ENCODE measurements at regions not wholly inside any gene's neighbourhood (a gene's known extent, or its start where the extent isn't known, plus 50 kb on each side); places are given as distances from the start of the nearest gene placed in this dataset.
"Not testable (repeated sequence)": the region's sequence is repeated elsewhere in the genome, so short reads cannot be mapped to it uniquely, and the experiment has no call there.

DNA sequence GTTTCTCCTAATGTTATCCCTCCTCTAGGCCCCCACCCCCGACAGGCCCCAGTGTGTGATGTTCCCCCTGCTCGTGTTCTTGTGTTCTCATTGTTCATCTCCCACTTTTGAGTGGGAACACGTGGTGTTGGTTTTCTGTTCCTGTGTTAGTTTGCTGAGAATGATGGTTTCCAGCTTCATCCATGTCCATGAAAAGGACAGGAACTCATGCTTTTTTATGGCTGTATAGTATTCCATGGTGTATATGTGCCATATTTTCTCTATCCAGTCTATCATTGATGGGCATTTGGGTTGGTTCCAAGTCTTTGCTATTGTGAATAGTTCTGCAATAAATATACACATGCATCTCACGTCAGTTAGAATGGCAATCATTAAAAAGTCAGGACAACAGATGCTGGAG lies 305.9 kb downstream of the MED10 start:
- ATAC-seq (replicated peaks); H3K4me3 Mint-ChIP-seq; H3K4me1 Mint-ChIP-seq; H3K27me3 Mint-ChIP-seq; H3K9me3 Mint-ChIP-seq; H3K36me3 Mint-ChIP-seq (ENCODE audit: low read depth); H3K27ac Mint-ChIP-seq: not testable (repeated sequence)

DNA sequence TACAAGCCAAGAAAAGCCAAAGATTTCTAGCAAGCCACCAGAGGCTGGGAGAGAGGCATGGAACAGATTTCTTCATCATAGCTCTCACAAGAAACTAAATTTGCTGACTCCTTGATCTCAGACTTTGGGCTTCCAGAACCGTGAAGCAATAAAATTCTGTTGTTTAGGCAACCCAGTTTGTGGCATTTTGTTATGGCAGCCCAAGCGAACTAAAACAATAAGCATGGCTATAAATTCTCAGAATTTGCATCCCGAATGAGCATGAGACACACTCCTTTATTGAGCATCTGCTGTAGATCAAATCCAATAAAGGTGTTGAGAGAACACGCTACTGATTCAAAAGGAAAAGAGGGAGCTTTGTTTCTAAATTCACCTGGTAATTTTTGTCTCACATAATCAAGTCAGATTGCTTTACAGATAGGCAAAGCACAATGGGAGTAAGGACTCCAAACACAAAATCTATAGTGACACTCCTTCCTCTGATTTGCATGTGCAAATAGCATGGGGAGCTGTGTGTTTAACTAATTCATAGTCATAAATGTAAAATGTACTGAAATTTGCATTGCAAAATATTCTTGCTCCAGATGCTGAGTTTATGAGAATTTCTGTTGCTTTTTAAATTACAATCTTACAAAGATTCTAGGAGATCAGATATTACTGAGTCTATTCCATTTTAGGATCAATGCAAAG lies 308.7 kb downstream of the MED10 start:
- H3K27me3 Mint-ChIP-seq, result peaks cover 7% of the 10 kb centered on the region
- H3K4me3 Mint-ChIP-seq, result no peak overlapping the region
- H3K4me1 Mint-ChIP-seq, result no peaks in the 10 kb centered on the region
- H3K9me3 Mint-ChIP-seq, result peaks cover 8% of the 10 kb centered on the region
- H3K27ac Mint-ChIP-seq, result no peak overlapping the region
- H3K36me3 Mint-ChIP-seq (ENCODE audit: low read depth), result no peaks in the 10 kb centered on the region
- no peak for ATAC-seq (replicated peaks)

DNA sequence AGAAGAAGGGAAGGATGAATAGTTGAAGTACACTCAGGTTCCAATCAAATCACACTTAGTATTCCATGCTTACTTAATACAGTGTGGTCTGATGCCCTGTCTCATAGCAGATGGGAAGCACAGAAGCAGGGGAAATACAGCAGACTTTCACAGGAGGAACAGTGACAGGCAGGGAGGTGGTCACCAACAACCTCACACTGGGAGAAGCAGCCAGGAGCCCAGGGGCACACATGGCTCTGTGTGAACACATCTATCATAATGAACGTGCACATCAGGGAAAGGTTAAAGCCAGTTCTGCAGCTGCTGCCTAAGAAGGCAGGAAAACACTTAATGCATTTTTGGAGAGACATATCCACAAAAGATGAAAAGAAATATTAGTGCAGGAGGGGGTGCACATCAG lies 312.3 kb downstream of the MED10 start:
- Mint-ChIP-seq H3K27ac (no peak overlapping the region), H3K9me3 (peaks cover 4% of the 10 kb centered on the region)
- ATAC-seq (replicated peaks), result no peak

DNA sequence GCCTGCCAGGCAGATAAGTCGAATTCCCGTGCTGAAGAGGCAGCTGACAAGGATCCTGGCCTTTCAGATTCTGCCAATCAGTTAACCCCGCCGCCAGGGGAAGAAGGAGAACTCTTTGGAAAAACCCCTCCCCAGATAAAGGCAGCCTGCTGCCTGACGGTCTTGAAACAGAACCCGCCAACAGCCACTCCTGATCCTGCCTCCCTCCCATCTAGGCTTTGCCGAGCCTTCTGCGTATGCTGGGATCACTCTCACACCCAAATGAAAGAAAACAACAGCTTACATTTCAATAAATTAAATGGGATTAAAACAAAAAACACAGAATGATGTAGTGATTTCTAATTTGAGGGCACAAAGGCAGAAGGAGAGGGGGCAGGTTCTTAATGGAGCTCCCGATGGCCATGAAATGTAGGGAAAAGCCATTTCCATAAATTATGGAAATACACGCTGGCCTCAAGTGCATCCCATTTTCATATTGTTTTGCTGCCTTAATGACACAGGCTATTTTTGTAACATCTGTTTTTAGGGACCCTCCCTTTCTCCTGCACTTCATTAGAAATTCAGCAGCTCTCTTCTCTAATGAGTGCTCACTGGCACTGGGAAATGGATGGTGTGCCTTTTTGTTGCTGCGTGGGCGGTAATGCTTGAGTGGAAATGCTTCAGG lies 319.1 kb downstream of the MED10 start:
- Mint-ChIP-seq H3K4me1 (no peaks in the 10 kb centered on the region), H3K4me3 (no peak overlapping the region), H3K27me3 (peaks cover 9% of the 10 kb centered on the region), H3K27ac (no peak overlapping the region), H3K9me3 (no peaks in the 10 kb centered on the region), H3K36me3 (ENCODE audit: low read depth) (no peaks in the 10 kb centered on the region)
- no peak for ATAC-seq (replicated peaks)

More for the DNA sequence above, 312.3 kb downstream of the MED10 start:
- peaks cover 6% of the 10 kb centered on the region for H3K27me3 Mint-ChIP-seq
- no peaks in the 10 kb centered on the region for H3K36me3 Mint-ChIP-seq (ENCODE audit: low read depth)
- no peaks in the 10 kb centered on the region for H3K4me1 Mint-ChIP-seq
- no peak overlapping the region for H3K4me3 Mint-ChIP-seq

DNA sequence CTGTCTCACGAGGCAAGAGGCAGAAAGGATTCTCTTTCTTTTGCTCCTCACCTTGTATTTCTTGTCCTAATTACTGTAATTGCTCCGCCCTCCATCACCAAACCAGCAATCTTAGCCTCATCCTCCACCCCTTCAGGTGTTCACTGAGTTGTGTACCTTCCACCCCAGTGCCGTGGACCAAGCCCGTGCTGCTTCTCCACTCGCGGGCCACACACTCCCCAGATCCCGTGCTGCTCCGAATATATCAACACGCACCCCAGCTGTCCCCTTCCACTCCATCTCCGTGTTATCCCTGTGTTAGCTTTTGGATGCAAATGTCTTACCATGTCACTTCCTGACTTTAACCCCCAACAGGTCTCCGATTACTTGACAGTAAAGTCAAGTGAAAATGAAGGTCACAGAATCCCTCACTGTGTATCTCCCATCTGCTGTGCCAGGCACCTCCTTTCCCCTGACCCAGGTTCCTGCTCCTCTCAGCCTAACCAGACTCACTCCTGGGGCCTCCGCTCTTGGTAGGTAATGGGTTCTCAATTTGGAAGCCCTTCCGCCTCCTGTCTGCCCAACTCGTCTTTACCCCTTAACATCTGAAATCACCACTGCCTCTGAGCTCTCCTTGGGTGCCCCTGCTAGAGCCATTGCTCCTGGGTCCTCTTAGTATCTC lies 320.2 kb downstream of the MED10 start:
- Mint-ChIP-seq H3K4me3 (no peak overlapping the region), H3K27me3 (peaks cover 9% of the 10 kb centered on the region)
- ATAC-seq (replicated peaks), result no peak

DNA sequence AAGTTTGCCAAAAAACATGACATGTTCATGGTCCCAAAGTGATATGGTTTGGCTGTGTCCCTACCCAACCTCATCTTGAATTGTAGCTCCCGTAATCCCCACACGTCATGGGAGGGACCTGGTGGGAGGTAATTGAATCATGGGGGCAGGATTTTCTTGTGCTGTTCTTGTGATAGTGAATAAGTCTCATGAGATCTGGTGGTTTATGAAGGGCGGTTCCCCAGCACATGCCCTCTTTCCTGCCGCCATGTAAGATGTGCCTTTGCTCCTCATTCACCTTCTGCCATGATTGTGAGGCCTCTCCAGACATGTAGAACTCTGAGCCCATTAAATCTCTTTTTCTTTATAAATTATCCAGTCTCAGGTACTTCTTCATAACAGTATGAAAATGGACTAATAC lies 322.1 kb downstream of the MED10 start:
- Mint-ChIP-seq H3K4me3 (no peak overlapping the region), H3K27ac (no peak overlapping the region), H3K4me1 (no peaks in the 10 kb centered on the region), H3K9me3 (peaks cover 5% of the 10 kb centered on the region), H3K36me3 (ENCODE audit: low read depth) (no peaks in the 10 kb centered on the region), H3K27me3 (peaks cover 13% of the 10 kb centered on the region)
- ATAC-seq (replicated peaks), result no peak

More for the DNA sequence above, 320.2 kb downstream of the MED10 start:
- Mint-ChIP-seq H3K36me3 (ENCODE audit: low read depth) (no peaks in the 10 kb centered on the region), H3K9me3 (no peaks in the 10 kb centered on the region), H3K27ac (no peak overlapping the region), H3K4me1 (no peaks in the 10 kb centered on the region)

DNA sequence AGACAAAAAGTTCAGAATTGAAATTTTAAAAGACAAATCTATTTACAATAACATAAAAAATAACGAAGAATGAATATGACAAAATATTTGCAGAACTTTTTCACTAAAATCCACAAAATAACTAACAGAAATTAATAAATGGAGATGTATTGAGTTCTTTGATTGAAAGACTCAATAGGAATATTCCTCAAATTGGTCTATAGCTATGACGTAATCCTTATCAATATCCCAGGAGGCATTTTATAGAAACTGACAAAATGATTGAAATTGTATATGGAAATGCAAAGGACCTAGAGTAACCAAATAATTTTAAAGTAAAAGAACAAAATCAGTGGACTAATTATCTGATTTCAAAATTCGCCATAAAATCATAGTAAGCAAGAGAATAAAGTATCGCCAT lies 328.7 kb downstream of the MED10 start:
- no peak for ATAC-seq (replicated peaks)
- H3K4me1 Mint-ChIP-seq, result no peaks in the 10 kb centered on the region

DNA sequence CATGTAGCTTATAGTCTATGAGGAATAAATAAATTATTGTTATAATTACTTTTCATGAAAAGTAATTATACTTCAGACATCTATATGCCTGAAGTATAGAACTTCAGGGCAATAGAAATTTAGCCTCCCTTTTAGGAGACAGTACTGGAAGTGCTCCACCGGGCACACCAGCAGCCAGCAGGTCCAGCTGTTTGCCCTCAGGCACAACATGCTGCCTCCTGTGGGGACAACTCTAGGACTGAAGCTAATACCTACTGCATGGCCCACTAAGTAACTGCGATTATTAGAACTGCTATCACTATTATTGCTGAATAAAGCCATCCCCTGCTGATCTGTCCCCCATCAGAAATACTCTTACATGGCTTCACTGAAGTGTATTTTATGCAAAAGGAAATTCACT lies 329.6 kb downstream of the MED10 start:
- no peak for ATAC-seq (replicated peaks)
- Mint-ChIP-seq H3K36me3 (ENCODE audit: low read depth) (no peaks in the 10 kb centered on the region), H3K27ac (no peak overlapping the region), H3K9me3 (peaks cover 5% of the 10 kb centered on the region), H3K4me3 (no peak overlapping the region), H3K4me1 (no peaks in the 10 kb centered on the region), H3K27me3 (peaks cover 14% of the 10 kb centered on the region)

More for the DNA sequence above, 328.7 kb downstream of the MED10 start:
- H3K9me3 Mint-ChIP-seq, result peaks cover 5% of the 10 kb centered on the region
- H3K27me3 Mint-ChIP-seq, result peaks cover 11% of the 10 kb centered on the region
- H3K36me3 Mint-ChIP-seq (ENCODE audit: low read depth), result no peaks in the 10 kb centered on the region
- H3K4me3 Mint-ChIP-seq, result no peak overlapping the region
- H3K27ac Mint-ChIP-seq, result no peak overlapping the region

DNA sequence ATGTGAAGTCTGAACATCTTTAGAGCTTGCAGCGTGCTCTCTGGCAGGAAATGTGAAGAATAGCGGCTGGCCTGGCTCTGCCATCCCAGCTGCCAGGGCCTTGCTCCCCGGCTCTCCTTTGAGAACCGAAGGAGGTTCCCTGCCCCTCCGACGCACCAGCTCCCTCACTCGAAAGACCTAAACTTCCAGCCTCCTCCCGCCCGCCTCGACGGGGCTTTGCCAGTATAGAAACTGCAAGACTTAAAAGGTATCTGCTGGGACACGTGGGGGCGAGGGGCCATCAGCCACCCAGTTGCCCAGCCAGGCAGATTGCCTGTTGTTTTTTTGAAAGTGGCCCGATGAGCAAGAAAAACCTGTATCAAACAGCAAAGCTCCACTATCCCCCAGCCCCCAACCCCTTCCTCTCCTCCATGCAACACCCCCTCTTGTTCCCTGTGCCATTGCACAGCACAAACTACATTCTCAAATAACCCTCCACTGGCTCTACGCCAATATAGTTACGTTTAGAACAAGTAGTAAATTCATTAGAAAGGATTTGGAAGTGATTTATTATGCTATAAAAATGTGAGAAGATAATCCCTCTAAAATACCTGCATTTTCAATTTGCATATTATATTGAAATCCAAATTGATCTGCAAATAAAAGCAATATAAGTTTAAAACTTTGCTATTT lies 331.9 kb downstream of the MED10 start:
- H3K9me3 Mint-ChIP-seq, result no peaks in the 10 kb centered on the region
- ATAC-seq (replicated peaks), result no peak
- peaks cover 6% of the 10 kb centered on the region for H3K27me3 Mint-ChIP-seq
- no peak overlapping the region for H3K4me3 Mint-ChIP-seq
- no peaks in the 10 kb centered on the region for H3K36me3 Mint-ChIP-seq (ENCODE audit: low read depth)
- H3K27ac Mint-ChIP-seq, result no peak overlapping the region
- no peaks in the 10 kb centered on the region for H3K4me1 Mint-ChIP-seq

DNA sequence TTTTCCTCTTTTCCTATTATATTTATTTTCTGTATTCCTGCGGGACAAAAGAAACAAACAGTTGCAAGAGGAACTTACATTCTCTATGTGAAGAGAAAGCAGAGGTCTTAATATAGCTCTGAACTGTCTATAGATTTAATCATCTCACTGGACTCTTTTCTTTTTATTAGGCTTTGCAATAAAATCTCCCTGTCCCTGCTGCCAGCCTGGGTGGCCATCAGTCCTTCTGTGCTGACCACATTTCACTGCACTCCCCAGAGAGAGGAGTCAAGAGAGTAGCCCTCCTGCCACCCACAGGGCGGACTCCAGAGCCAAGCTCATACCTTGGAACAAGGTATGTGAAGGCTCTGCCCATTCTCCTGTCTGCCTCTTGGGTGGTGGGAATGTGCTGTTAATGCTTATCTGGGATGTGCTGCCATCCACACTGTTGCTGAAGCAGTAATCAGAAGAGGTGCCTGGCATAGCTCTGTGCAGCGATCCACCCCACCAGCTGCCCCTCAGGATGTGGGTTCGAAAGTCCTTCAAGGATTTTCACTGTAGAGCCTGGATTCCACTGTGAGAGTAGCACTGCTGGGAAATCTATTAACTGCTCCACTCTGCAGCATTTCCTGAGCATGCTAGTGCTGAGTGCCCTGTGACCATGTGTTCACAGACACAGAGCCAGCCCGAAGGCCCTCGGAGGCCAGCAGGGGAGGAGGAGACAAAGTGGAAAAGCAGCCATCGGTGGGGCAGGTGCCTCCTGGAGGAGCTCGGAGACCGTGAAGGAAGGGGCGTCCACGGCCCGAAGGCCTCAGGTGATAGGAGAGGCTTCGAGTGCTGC lies 334.6 kb downstream of the MED10 start:
- no peak for ATAC-seq (replicated peaks)
- no peaks in the 10 kb centered on the region for H3K4me1 Mint-ChIP-seq
- no peaks in the 10 kb centered on the region for H3K9me3 Mint-ChIP-seq
- H3K27ac Mint-ChIP-seq, result no peak overlapping the region
- H3K4me3 Mint-ChIP-seq, result no peak overlapping the region
- peaks cover 6% of the 10 kb centered on the region for H3K27me3 Mint-ChIP-seq
- no peaks in the 10 kb centered on the region for H3K36me3 Mint-ChIP-seq (ENCODE audit: low read depth)

DNA sequence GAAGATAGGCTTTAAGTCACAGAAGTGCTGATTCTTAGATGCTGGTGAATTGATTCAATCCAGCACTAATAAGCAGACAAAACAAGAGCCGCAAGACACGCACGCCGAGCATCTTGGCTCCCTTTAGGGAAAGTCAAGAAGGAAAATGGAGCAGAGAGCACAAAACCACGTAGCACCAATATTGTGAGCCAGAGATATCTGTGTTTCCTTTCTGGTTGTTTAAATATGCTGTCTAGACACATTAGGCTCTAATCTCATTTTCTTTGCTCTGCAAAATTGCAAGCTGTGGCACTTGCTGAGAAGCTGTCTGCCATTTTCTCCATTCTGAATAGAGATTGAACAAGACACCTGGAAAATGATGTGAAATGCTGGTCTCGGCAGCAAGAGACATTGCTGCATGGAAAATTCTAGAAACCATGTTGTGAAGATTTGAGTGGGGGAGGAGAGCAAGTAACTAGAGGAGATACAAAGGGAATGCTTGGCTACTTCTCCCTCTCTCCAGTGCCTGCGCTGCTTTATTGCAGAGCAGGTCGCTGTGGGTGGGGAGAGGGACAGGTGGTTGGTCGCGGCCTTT lies 336.3 kb downstream of the MED10 start:
- H3K27ac Mint-ChIP-seq, result no peak overlapping the region
- H3K4me1 Mint-ChIP-seq, result no peaks in the 10 kb centered on the region
- no peaks in the 10 kb centered on the region for H3K9me3 Mint-ChIP-seq
- no peaks in the 10 kb centered on the region for H3K36me3 Mint-ChIP-seq (ENCODE audit: low read depth)
- no peak for ATAC-seq (replicated peaks)
- peaks cover 16% of the 10 kb centered on the region for H3K27me3 Mint-ChIP-seq
- no peak overlapping the region for H3K4me3 Mint-ChIP-seq

DNA sequence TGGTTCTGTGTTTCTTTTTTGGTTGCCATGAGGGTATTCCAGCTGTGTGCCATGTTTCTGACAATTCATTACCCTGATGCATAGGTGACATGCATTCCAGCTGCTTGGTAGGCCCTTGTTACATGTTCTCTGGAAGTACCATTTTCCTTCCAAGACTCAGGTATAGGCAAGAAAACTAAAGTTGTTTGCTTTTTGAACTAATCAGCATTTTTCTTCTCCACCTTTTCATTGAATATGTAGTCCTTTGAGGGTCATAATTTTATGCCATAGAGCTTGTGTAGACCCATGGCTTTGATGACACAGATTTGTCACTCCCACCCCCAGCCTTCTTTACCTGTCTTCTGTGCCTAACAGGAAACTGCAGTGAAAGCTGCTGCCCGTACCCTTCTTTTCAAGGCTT lies 339.2 kb downstream of the MED10 start:
- Mint-ChIP-seq H3K36me3 (ENCODE audit: low read depth) (no peaks in the 10 kb centered on the region), H3K4me1 (no peaks in the 10 kb centered on the region), H3K27ac (no peak overlapping the region), H3K9me3 (no peaks in the 10 kb centered on the region), H3K4me3 (no peak overlapping the region), H3K27me3 (peaks cover 15% of the 10 kb centered on the region)
- no peak for ATAC-seq (replicated peaks)

DNA sequence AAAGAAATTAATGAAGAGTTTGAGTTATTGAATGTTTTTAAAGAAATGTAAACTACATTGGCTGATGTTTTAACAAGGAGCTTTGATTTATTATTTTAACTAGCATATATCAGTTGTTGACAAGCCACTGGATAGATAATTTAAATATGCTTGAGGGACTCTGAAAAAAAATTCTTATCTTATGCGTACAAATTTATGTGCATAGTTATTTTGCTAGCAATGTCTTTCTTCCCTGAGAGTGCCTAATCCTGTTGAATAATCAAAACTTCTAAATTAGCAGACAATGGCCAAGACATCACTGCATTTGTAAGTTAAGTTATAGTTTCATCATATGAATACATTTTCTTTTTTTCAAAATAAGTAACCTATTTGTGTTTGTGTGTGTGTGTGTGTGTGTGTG lies 342.3 kb downstream of the MED10 start:
- Mint-ChIP-seq H3K9me3 (no peaks in the 10 kb centered on the region), H3K36me3 (ENCODE audit: low read depth) (no peaks in the 10 kb centered on the region), H3K4me3 (no peak overlapping the region), H3K27me3 (peaks cover 9% of the 10 kb centered on the region), H3K27ac (no peak overlapping the region), H3K4me1 (no peaks in the 10 kb centered on the region)
- no peak for ATAC-seq (replicated peaks)

DNA sequence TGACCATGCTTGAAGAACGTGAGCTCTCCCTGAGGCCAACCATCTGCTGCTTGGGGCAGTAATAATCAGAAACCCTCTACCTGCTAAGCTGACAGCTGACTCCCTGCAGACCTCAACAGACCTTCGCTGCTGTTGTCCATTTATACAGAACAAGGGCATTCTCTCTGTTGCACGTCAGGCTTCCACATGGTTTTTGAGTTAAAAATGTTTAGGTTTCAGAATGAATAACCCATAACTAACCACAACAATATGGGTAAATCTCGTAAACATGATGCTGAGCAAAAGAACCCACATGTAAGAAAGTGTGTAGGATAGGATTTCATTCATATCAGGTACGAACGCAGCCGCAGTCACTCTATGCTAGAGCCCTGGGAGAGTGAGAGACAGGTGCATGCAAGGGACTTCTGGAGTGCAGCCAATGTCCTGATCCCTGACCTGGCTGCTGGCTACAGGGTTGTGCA lies 348.5 kb downstream of the MED10 start:
- no peaks in the 10 kb centered on the region for H3K4me1 Mint-ChIP-seq
- no peak overlapping the region for H3K4me3 Mint-ChIP-seq
- ATAC-seq (replicated peaks), result no peak
- peaks cover 5% of the 10 kb centered on the region for H3K27me3 Mint-ChIP-seq
- H3K36me3 Mint-ChIP-seq (ENCODE audit: low read depth), result no peaks in the 10 kb centered on the region
- no peaks in the 10 kb centered on the region for H3K9me3 Mint-ChIP-seq
- no peak overlapping the region for H3K27ac Mint-ChIP-seq
